AG08395 (cell line): ENCODE measurements at regions not wholly inside any gene's neighbourhood (a gene's known extent, or its start where the extent isn't known, plus 50 kb on each side); places are given as distances from the start of the nearest gene placed in this dataset.
A peak's percentile ranks its signal among the peaks of the same experiment; 100 is the strongest.

Experiments used
- DNase-seq: peaks from one replicate; pipeline ENCODE4 v3.0.0; 2012; ENCODE audit warnings: mixed read lengths, low spot score

DNA sequence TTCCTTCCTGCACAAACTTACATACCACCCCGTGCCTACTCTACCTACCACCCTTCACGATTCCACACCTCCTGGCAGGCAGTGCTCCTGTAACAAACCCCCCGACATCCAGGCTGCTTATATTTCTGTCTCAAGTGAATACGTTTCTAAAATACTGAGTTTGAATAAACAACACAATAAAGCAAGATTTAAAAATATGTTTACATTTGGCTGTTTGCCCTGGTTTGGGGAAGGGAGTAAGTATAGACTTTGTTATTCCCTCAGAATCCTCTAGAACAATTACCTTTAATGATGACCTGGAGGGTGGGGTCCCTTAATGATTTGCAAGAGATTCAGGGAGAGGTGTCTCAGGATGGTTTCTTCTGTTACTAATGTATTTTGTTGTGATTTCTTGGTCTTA is 402.6 kb upstream of the TBL1XR1 start:
- no peak for DNase-seq

- DNase-seq = no peak
Observed at GRCh38 chr3:177600411-177600810, 403.1 kb upstream of the TBL1XR1 start.

GRCh38 chr3:177601152-177601551 is 403.9 kb upstream of the TBL1XR1 start:
- DNase-seq = no peak

GRCh38 chr3:177602601-177603147 is 405.4 kb upstream of the TBL1XR1 start:
- peak; percentile 16 for DNase-seq

GRCh38 chr3:177603148-177603603 is 405.9 kb upstream of the TBL1XR1 start:
- no peak for DNase-seq

DNA sequence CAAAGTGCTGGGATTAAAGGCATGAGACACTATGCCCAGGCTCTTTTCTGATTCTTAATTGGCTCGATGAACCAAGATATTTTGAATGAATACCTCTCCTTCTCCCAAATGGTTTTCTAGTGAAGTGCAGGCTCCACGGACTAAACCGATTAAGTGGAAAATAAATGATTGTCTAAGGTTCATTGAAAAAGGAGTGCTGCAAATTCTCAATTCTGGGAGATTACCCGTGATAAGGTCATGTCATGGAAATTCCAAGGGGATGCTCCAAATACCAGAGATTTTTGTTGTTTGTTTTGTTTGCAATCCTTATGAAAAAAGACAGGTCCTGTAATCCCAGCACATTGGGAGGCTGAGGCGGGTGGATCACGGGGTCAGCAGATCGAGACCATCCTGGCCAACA is 406.9 kb upstream of the TBL1XR1 start:
- no peak for DNase-seq

- no peak for DNase-seq
Observed at GRCh38 chr3:177606891-177607290, 409.6 kb upstream of the TBL1XR1 start.

DNA sequence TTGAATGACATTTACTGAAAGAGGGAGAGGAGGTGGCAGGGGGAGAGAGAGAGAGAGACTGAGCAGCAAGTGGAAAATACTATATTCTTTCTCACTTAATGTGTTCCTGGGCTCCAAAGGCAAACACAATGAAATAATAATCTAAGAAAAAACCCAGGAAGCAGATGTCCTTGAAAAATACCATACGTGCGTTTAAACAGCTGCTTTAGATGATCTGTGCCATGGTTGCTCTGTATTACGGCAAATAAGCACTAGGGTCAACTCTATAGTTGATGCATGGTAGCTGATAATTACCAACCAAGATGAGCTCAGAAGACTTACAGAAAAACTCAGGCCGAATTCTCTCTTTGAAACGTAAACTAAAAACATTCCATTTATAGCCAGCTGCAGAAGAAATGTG is 410.3 kb upstream of the TBL1XR1 start:
- DNase-seq = no peak

- no peak for DNase-seq
Observed at GRCh38 chr3:177608443-177608842, 411.2 kb upstream of the TBL1XR1 start.

DNA sequence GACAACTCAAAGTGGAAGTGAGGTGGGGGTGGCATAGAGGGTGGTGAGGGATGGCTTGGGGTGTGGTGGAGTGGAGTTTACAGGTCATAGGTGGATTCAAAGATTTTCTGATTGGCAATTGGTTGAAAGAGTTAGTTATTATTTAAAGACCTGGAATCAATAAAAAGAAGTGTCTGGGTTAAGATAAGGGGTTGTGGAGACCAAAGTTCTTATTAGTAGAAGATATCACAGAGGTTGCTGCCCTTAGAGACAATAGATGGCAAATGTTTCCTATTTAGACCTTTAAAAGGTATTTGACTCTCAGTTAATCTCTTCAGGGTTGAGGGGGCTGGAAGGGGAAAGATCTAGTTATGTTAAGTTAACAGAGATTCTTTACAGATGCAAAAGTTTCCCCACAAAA is 412.3 kb upstream of the TBL1XR1 start:
- DNase-seq = no peak

DNA sequence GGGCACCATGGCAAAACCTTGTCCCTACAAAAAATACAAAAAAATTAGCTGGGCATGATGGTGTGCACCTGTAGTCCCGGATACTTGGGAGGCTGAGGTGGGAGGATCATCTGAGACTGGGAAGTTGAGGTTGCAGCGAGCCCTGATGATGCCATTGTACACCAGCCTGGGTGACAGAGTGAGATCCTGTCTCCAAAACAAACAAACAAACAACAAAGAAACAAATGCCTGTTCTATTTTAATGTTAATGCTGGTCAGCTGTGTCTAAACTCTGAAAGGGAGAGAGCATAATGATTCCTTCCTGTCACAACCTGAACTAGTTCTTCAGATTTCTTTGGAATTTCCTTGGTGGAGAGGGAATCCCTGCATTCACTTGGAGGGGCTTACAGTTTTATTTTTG is 413.0 kb upstream of the TBL1XR1 start:
- DNase-seq = no peak

GRCh38 chr3:177610686-177611633 is 413.7 kb upstream of the TBL1XR1 start:
- DNase-seq = no peak

GRCh38 chr3:177611752-177612334 is 414.6 kb upstream of the TBL1XR1 start:
- DNase-seq = no peak

DNA sequence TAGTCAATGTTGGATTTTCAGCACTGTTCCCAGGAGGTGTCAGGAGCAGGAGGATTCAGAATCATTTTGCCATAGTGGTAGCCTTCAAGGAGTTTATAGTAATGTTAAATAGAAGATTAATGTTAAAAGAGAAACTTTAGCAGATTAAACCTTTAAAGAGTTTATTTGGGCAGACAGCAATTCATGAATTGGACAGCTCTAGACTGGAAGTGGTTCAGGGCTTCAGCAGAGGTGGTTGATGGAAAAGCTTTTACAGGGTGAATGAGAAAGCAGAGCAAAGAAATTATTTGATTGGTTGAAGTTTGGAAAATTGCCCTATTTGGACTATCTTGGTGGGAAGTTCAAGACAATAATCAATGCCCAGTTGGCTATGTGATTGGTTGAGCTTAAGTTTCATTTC is 416.6 kb upstream of the TBL1XR1 start:
- no peak for DNase-seq

GRCh38 chr3:177615015-177615414 is 417.7 kb upstream of the TBL1XR1 start:
- peak; percentile 39 for DNase-seq

GRCh38 chr3:177618873-177619733 is 421.8 kb upstream of the TBL1XR1 start:
- DNase-seq = peak; percentile 52

- DNase-seq = no peak
Observed at GRCh38 chr3:177620073-177620472, 422.8 kb upstream of the TBL1XR1 start.

- no peak for DNase-seq
Observed at GRCh38 chr3:177622520-177622919, 425.2 kb upstream of the TBL1XR1 start.

DNA sequence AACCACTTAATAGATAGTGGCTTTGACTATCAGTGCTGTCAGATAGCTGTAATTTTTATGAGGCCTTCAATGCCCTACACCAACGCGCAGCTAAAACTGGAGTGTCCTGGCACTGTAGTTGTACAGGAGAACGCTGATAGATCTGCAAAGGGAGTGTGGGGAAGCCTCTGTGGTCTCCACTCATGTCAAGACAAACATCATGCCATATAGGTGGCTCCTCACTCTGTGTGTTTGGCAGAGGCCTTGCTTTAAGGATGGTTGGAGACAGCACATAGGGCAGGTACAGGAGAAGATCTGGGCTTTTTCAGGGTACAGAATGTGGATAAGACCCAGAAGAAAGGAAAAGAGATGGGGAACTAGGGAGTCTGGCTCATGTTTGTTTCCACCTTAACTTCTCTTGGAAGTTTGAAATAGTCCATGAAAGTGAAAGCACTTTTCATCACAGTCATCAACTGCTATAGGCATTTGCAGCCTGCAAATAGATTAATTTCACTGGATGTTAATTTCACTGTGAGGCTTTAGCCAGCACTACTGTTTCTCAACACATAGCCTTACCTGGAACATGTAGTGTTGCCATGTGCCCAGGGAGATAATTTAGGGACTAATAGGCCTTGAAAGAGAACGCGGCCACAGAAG is 425.8 kb upstream of the TBL1XR1 start:
- DNase-seq = no peak

- no peak for DNase-seq
Observed at GRCh38 chr3:177624528-177625495, 427.5 kb upstream of the TBL1XR1 start.
